GM12878 (cell line): ENCODE measurements at regions not wholly inside any gene's neighbourhood (a gene's known extent, or its start where the extent isn't known, plus 50 kb on each side); places are given as distances from the start of the nearest gene placed in this dataset.

Experiments used
- BHLHE40 ChIP-seq, 2 experiments: fragments of 450-650 bp in 1 of 2; IDR thresholded peaks; 2 replicates each; pipeline ENCODE4 v1.6.1; 2011 to 2017; ENCODE audit warnings: low read depth in 2 of 2, borderline replicate concordance in 1 of 2, improper control_type of control experiment in 1 of 2, low read length in 1 of 2, mild to moderate bottlenecking in 1 of 2
- BRCA1 ChIP-seq: IDR thresholded peaks from 2 replicates; pipeline ENCODE4 v1.6.1; 2011; ENCODE audit warnings: low read depth, low read length, improper control_type of control experiment
- PML ChIP-seq: IDR thresholded peaks from 2 replicates; pipeline ENCODE4 v1.6.1; 2012; ENCODE audit warnings: low read length, inconsistent platforms
- POLR2AphosphoS5 ChIP-seq: IDR thresholded peaks from 2 replicates; pipeline ENCODE4 v1.6.1; 2011; ENCODE audit warnings: mild to moderate bottlenecking, low read length, inconsistent platforms
- RAD21 ChIP-seq: IDR thresholded peaks from 2 replicates; pipeline ENCODE4 v1.6.1; 2011; ENCODE audit warnings: mild to moderate bottlenecking, low read depth, low read length, moderate library complexity; ENCODE audit not compliant: insufficient read depth
- RCOR1 ChIP-seq: conservative IDR thresholded peaks from 2 replicates; pipeline ENCODE4 v1.6.1; 2012; ENCODE audit warnings: low read depth, low read length, improper control_type of control experiment
- RUNX3 ChIP-seq: IDR thresholded peaks from 2 replicates; pipeline ENCODE4 v1.6.1; 2012; ENCODE audit warnings: low read length, inconsistent platforms
- SIN3A ChIP-seq: IDR thresholded peaks from 2 replicates; pipeline ENCODE4 v1.6.1; 2012; ENCODE audit warnings: low read depth, low read length, improper control_type of control experiment
- SMARCA5 ChIP-seq: fragments of 450-650 bp; IDR thresholded peaks from 2 replicates; pipeline ENCODE4 v1.6.1; 2017; ENCODE audit warnings: mild to moderate bottlenecking
- STAT1 ChIP-seq: fragments of 450-650 bp; conservative IDR thresholded peaks from 2 replicates; pipeline ENCODE4 v1.6.1; 2014; ENCODE audit warnings: antibody characterized with exemption, mild to moderate bottlenecking
- TF ChIP-seq, protein P1 (sequence below): IDR thresholded peaks from 2 replicates; pipeline ENCODE4 v1.6.1; 2012; ENCODE audit warnings: improper control_type of control experiment, low read depth, low read length; ENCODE audit not compliant: insufficient replicate concordance
- TF ChIP-seq, protein P2 (sequence below), 3 experiments: IDR thresholded peaks in 2 of 3; conservative IDR thresholded peaks in 1 of 3; 2 replicates each; pipeline ENCODE4 v1.5.1; 2011; ENCODE audit warnings: low read depth in 3 of 3, low read length in 3 of 3, mild to moderate bottlenecking in 3 of 3, control low read depth in 2 of 3, moderate library complexity in 2 of 3, inconsistent platforms in 1 of 3, mixed read lengths in 1 of 3; ENCODE audit not compliant: control insufficient read depth in 2 of 3, insufficient read depth in 1 of 3; ENCODE audit errors: extremely low read depth in 1 of 3

GRCh38 chr9:129501771-129502319 is 119.1 kb downstream of the C9orf50 start:
- TF ChIP-seq, protein P1, sequence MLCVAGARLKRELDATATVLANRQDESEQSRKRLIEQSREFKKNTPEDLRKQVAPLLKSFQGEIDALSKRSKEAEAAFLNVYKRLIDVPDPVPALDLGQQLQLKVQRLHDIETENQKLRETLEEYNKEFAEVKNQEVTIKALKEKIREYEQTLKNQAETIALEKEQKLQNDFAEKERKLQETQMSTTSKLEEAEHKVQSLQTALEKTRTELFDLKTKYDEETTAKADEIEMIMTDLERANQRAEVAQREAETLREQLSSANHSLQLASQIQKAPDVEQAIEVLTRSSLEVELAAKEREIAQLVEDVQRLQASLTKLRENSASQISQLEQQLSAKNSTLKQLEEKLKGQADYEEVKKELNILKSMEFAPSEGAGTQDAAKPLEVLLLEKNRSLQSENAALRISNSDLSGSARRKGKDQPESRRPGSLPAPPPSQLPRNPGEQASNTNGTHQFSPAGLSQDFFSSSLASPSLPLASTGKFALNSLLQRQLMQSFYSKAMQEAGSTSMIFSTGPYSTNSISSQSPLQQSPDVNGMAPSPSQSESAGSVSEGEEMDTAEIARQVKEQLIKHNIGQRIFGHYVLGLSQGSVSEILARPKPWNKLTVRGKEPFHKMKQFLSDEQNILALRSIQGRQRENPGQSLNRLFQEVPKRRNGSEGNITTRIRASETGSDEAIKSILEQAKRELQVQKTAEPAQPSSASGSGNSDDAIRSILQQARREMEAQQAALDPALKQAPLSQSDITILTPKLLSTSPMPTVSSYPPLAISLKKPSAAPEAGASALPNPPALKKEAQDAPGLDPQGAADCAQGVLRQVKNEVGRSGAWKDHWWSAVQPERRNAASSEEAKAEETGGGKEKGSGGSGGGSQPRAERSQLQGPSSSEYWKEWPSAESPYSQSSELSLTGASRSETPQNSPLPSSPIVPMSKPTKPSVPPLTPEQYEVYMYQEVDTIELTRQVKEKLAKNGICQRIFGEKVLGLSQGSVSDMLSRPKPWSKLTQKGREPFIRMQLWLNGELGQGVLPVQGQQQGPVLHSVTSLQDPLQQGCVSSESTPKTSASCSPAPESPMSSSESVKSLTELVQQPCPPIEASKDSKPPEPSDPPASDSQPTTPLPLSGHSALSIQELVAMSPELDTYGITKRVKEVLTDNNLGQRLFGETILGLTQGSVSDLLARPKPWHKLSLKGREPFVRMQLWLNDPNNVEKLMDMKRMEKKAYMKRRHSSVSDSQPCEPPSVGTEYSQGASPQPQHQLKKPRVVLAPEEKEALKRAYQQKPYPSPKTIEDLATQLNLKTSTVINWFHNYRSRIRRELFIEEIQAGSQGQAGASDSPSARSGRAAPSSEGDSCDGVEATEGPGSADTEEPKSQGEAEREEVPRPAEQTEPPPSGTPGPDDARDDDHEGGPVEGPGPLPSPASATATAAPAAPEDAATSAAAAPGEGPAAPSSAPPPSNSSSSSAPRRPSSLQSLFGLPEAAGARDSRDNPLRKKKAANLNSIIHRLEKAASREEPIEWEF: no peak
- TF ChIP-seq PML: no peak
- TF ChIP-seq RCOR1: no peak
- no peak for TF ChIP-seq POLR2AphosphoS5
- TF ChIP-seq RAD21: no peak
- TF ChIP-seq SMARCA5: no peak
- TF ChIP-seq BHLHE40 (IDR thresholded peaks at IDR 0.05; ENCODE audit: borderline replicate concordance in 1 of 2, low read depth in 2 of 2, low read length in 1 of 2): no peak
- TF ChIP-seq SIN3A: no peak
- TF ChIP-seq, protein P2, sequence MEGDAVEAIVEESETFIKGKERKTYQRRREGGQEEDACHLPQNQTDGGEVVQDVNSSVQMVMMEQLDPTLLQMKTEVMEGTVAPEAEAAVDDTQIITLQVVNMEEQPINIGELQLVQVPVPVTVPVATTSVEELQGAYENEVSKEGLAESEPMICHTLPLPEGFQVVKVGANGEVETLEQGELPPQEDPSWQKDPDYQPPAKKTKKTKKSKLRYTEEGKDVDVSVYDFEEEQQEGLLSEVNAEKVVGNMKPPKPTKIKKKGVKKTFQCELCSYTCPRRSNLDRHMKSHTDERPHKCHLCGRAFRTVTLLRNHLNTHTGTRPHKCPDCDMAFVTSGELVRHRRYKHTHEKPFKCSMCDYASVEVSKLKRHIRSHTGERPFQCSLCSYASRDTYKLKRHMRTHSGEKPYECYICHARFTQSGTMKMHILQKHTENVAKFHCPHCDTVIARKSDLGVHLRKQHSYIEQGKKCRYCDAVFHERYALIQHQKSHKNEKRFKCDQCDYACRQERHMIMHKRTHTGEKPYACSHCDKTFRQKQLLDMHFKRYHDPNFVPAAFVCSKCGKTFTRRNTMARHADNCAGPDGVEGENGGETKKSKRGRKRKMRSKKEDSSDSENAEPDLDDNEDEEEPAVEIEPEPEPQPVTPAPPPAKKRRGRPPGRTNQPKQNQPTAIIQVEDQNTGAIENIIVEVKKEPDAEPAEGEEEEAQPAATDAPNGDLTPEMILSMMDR (IDR thresholded peaks at IDR 0.05 in 2 of 3, conservative IDR thresholded peaks at IDR 0.05 in 1 of 3; ENCODE audit: control insufficient read depth in 2 of 3, extremely low read depth in 1 of 3, insufficient read depth in 1 of 3, low read depth in 3 of 3, low read length in 3 of 3): no peak
- TF ChIP-seq RUNX3: no peak
- no peak for TF ChIP-seq BRCA1
- no peak for TF ChIP-seq STAT1
